ENCODE measurements at regions not wholly inside any gene's neighbourhood (a gene's known extent, or its start where the extent isn't known, plus 50 kb on each side); places are given as distances from the start of the nearest gene placed in this dataset.

DNA sequence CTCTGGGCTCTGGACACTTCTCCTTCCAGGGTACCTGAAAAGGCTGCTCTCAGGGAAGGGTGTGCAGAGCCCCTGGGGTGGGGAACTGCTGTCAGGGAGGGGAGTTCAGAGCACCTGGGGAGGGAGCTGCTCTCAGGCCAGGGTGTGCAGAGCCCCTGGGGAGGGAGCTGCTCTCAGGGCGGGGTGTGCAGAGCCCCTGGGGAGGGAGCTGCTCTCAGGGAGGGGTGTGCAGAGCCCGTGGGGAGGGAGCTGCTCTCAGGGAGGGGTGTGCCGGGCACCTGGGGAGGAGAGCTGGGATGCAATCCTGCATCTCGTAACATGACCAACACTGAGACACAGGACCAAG, 764.2 kb downstream of the BRD1 start:
- DNase-seq: no peak
- Histone ChIP-seq H3K4me1 (ENCODE audit: insufficient read depth) (no peaks in the 10 kb centered on the region), H3K27me3 (no peaks in the 10 kb centered on the region), H3K4me3 (no peak overlapping the region), H3K27ac (no peak overlapping the region), H3K36me3 (no peaks in the 10 kb centered on the region), H3K9me3 (no peaks in the 10 kb centered on the region)
- TF ChIP-seq POLR2A (IDR thresholded peaks at IDR 0.05) (no peak), EP300 (IDR thresholded peaks at IDR 0.05) (no peak)
- TF ChIP-seq, protein P1, sequence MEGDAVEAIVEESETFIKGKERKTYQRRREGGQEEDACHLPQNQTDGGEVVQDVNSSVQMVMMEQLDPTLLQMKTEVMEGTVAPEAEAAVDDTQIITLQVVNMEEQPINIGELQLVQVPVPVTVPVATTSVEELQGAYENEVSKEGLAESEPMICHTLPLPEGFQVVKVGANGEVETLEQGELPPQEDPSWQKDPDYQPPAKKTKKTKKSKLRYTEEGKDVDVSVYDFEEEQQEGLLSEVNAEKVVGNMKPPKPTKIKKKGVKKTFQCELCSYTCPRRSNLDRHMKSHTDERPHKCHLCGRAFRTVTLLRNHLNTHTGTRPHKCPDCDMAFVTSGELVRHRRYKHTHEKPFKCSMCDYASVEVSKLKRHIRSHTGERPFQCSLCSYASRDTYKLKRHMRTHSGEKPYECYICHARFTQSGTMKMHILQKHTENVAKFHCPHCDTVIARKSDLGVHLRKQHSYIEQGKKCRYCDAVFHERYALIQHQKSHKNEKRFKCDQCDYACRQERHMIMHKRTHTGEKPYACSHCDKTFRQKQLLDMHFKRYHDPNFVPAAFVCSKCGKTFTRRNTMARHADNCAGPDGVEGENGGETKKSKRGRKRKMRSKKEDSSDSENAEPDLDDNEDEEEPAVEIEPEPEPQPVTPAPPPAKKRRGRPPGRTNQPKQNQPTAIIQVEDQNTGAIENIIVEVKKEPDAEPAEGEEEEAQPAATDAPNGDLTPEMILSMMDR (IDR thresholded peaks at IDR 0.05): no peak
- WGBS, 3 donors: 51 to 62% (median 56%) methylated on average over 4 of the region's 4 CpGs
- intact Hi-C loops (cut with DNase I): no loop called here

DNA sequence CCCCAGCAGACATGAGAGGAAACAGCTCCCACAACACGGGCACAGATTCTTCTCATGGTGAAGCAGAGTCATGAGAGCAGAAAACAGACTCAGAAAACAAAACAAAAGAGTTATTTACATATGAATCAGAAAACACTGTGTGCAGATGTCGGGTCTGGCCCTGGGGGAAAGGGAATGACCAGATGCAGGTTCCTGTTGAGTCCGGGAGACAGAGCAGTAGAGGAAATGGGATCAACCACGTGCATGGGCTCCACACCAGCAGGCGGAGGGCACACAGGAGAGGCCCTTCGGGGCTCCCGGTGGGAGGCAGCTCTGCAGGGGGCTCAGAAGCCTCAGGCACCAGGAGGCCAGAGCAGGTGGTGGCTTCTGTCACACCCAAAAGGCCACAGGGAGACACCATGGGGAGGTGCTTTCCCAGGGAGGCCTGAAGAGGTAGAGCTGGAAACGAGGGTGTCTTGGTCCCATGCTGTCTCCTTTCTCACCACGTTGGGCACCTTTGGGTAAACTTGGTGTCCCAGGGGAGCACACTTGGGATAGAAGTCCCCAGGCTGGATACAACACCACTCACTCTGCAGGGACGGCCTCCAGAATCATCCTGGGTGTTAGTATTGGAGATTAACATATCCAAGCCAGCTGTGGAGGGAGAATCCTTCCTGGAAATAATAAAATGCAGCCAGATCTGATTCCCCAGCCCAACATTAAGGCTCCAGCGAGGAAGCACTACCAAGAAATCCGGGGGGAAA, 764.7 kb downstream of the BRD1 start:
- H3K27me3 ChIP-seq: no peaks in the 10 kb centered on the region
- WGBS, 3 donors: 26 to 42% (median 28%) methylated on average over 12 of the region's 12 CpGs
- no peak for DNase-seq
- H3K9me3 ChIP-seq: no peaks in the 10 kb centered on the region
- TF ChIP-seq, protein P1 (IDR thresholded peaks at IDR 0.05): no peak
- no peak for TF ChIP-seq EP300 (IDR thresholded peaks at IDR 0.05)
- no peak for TF ChIP-seq POLR2A (IDR thresholded peaks at IDR 0.05)
- no peak overlapping the region for H3K27ac ChIP-seq
- H3K36me3 ChIP-seq: no peaks in the 10 kb centered on the region
- no peak overlapping the region for H3K4me3 ChIP-seq
- no peaks in the 10 kb centered on the region for H3K4me1 ChIP-seq (ENCODE audit: insufficient read depth)
- intact Hi-C loops (cut with DNase I): no loop called here

DNA sequence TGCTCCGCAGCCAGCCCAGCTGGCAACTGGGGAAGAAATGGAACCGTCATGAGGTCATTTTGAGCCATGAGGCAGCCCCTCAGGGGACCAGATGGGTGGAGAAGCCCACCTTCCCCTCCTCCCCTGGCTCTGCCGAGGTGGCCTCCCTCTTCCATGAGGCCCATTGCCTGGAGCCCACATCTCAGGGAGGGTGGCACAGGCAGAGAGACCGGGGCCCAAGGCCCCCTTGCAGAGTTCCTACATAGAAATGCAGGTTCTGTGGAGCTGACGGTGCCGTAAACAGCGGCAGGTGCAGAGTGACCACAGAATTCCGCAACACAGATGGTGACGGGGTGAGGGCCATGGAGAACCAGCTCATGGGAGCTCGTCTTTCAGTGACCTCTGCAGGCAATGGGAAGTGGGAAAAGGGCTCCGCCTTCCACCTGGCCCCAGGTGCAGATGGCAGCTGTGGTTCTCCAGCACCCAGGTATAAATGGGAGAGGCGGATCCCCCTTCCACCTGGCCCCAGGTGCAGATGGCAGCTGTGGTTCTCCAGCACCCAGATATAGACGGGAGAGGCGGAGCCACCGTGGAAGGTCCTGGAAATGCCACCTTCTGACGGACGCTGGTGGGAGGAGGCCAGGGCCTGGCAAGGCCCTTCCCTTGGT, 765.4 kb downstream of the BRD1 start:
- intact Hi-C loops (cut with DNase I): no loop called here
- no peak for DNase-seq
- WGBS, 3 donors: 73 to 82% (median 74%) methylated on average over 17 of the region's 17 CpGs
- Histone ChIP-seq H3K4me1 (ENCODE audit: insufficient read depth) (no peaks in the 10 kb centered on the region), H3K4me3 (no peak overlapping the region), H3K36me3 (no peaks in the 10 kb centered on the region), H3K27ac (no peak overlapping the region), H3K9me3 (no peaks in the 10 kb centered on the region), H3K27me3 (no peaks in the 10 kb centered on the region)
- TF ChIP-seq, protein P1 (IDR thresholded peaks at IDR 0.05): no peak
- TF ChIP-seq POLR2A (IDR thresholded peaks at IDR 0.05) (no peak), EP300 (IDR thresholded peaks at IDR 0.05) (no peak)

DNA sequence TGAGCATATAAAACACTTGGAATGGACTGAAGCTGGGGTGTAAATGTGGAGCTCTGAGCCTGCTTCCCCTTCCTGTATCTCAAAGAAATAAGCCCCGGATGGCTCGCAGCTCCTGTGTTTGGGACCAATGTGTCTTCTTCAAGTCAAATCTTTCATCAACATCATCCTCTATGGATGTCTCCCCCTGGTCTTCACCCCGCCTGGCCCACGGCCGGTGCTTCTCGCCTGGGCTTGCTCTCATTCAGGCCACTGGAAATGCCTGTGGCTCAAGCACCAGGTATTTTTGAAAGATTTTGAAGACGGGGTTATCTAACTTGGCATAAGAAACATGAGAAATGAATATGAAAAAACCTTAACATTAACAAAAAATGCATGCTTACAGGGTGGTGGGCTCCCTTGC, 769.8 kb downstream of the BRD1 start:
- H3K36me3 ChIP-seq: no peaks in the 10 kb centered on the region
- H3K27me3 ChIP-seq: no peaks in the 10 kb centered on the region
- H3K4me1 ChIP-seq (ENCODE audit: insufficient read depth): no peaks in the 10 kb centered on the region
- 77 to 86% (median 83%) methylated on average over 7 of the region's 7 CpGs for WGBS, 3 donors
- TF ChIP-seq EP300 (IDR thresholded peaks at IDR 0.05) (no peak), POLR2A (IDR thresholded peaks at IDR 0.05) (no peak)
- TF ChIP-seq, protein P1 (IDR thresholded peaks at IDR 0.05): no peak
- no peak overlapping the region for H3K27ac ChIP-seq
- no peak overlapping the region for H3K4me3 ChIP-seq
- H3K9me3 ChIP-seq: no peaks in the 10 kb centered on the region
- intact Hi-C loops (cut with DNase I): no loop called here
- no peak for DNase-seq
